KMS-11 (cell line): ENCODE measurements at regions not wholly inside any gene's neighbourhood (a gene's known extent, or its start where the extent isn't known, plus 50 kb on each side); places are given as distances from the start of the nearest gene placed in this dataset.

Experiments used
- H2AFZ ChIP-seq: fragments of 200-600 bp; sonication (generic); 2 replicates; pipeline ENCODE4 v1.6.1; 2016; ENCODE audit warnings: antibody characterized with exemption, mixed run types, low read depth
- H3K27ac ChIP-seq: fragments of 200-600 bp; sonication (generic); 2 replicates; pipeline ENCODE4 v1.6.1; 2016; ENCODE audit warnings: mild to moderate bottlenecking, mixed run types
- H3K27me3 ChIP-seq: fragments of 200-600 bp; sonication (generic); 2 replicates; pipeline ENCODE4 v1.6.1; 2017; ENCODE audit warnings: mild to moderate bottlenecking, low read depth, mixed run types, moderate library complexity; ENCODE audit not compliant: insufficient read depth
- H3K36me3 ChIP-seq: fragments of 200-600 bp; sonication (generic); 2 replicates; pipeline ENCODE4 v1.6.1; 2017; ENCODE audit warnings: mild to moderate bottlenecking, mixed run types; ENCODE audit not compliant: insufficient read depth
- H3K4me1 ChIP-seq: fragments of 200-600 bp; sonication (generic); 2 replicates; pipeline ENCODE4 v1.6.1; 2016; ENCODE audit warnings: mild to moderate bottlenecking, low read depth, mixed run types; ENCODE audit not compliant: poor library complexity, severe bottlenecking
- H3K4me2 ChIP-seq: fragments of 200-600 bp; sonication (generic); 2 replicates; pipeline ENCODE4 v1.7.0; 2016; ENCODE audit warnings: mild to moderate bottlenecking, mixed run types
- H3K4me3 ChIP-seq: fragments of 200-600 bp; sonication (generic); IDR thresholded peaks from 2 replicates; pipeline ENCODE4 v1.6.1; 2017; ENCODE audit warnings: low read depth, low read length, mixed read lengths; ENCODE audit not compliant: insufficient read depth
- H3K79me2 ChIP-seq: fragments of 200-600 bp; sonication (generic); 2 replicates; pipeline ENCODE4 v1.6.1; 2016; ENCODE audit warnings: low read depth, mixed run types; ENCODE audit not compliant: insufficient read depth
- H3K9ac ChIP-seq: fragments of 200-600 bp; sonication (generic); 2 replicates; pipeline ENCODE4 v1.6.1; 2016; ENCODE audit warnings: mild to moderate bottlenecking, mixed run types
- H4K20me1 ChIP-seq: fragments of 200-600 bp; sonication (generic); 2 replicates; pipeline ENCODE4 v1.6.1; 2016; ENCODE audit warnings: mild to moderate bottlenecking, mixed run types; ENCODE audit not compliant: insufficient read depth
- CTCF ChIP-seq: fragments of 200-600 bp; sonication (generic); conservative IDR thresholded peaks from 2 replicates; pipeline ENCODE4 v1.6.1; 2017; ENCODE audit warnings: low read depth, mild to moderate bottlenecking, antibody characterized with exemption, low read length, moderate library complexity, mixed read lengths

DNA sequence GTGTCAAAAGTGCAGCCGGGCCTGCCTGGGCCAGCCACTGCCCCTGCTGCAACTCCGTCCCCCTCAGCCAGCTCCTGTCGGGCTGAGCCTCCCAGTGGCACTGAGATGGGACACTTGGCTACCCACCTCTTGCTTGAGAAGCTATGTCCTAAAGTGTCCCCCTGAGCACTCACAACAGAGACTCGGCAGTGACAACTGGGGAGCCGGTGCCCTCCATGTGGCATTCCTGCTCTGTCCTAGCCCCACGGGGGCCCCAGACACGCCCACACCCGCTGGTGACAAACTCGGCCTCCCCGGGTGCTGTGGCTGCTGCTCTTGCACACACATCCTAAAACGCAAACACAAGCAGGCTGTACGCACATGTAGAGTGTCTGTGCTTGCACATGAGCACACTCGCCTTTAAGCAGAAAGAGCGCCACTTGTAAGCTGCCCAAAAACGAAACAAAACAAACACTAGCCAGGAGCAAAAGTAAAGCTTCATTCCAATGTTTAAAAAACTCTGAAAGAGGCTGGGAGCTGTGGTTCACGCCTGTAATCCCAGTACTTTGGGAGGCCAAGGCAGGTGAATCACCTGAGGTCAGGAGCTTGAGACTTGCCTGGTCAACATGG lies 253.9 kb downstream of the RBFOX3 start:
- peaks cover 97% of the 10 kb centered on the region for H3K27me3 ChIP-seq
- no peaks in the 10 kb centered on the region for H4K20me1 ChIP-seq
- H3K4me3 ChIP-seq = no peak overlapping the region
- TF ChIP-seq CTCF = no peak
- H3K27ac ChIP-seq = no peak overlapping the region
- no peak overlapping the region for H3K9ac ChIP-seq
- no peaks in the 10 kb centered on the region for H3K36me3 ChIP-seq
- H2AFZ ChIP-seq = no peak overlapping the region
- H3K4me1 ChIP-seq = no peaks in the 10 kb centered on the region
- no peaks in the 10 kb centered on the region for H3K79me2 ChIP-seq
- H3K4me2 ChIP-seq = no peak overlapping the region

GRCh38 chr17:79355165-79355564 lies 255.7 kb downstream of the RBFOX3 start:
- Histone ChIP-seq H3K4me2 (no peak overlapping the region), H3K27ac (no peak overlapping the region), H3K4me1 (no peaks in the 10 kb centered on the region), H3K4me3 (no peak overlapping the region), H2AFZ (no peak overlapping the region), H3K9ac (no peak overlapping the region), H3K27me3 (peaks cover 97% of the 10 kb centered on the region), H3K79me2 (no peaks in the 10 kb centered on the region), H3K36me3 (no peaks in the 10 kb centered on the region), H4K20me1 (no peaks in the 10 kb centered on the region)
- TF ChIP-seq CTCF = no peak

DNA sequence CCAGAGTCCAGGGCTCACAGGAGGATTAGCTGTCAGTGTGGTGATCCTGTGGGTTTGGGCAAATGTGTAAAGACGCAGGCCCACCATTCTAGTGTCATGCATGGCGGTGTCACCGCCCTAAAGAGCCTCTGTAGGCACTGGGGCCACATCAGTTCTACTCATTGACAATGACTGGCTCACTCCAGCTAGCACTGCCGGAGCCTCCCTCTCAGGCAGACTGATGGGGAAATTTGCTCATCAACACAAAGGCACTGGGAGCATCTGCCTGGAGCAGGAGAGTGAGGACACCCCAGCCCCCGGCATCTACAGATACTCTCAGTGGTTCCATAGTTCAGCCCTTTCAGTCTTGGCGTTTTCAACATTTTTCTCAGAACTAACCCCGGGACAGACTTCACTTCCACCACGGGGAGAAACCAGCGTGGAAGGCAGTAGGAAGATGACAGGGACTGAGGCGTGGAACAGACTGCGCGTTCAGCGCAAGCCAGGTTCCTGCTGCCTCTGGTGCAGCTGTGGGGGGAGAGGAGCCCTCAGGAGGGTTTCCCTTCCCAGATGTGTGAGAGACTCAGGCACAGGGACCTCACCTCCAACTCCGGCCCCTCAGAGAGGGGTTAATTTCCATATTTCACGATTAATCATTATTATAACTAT lies 256.6 kb downstream of the RBFOX3 start:
- Histone ChIP-seq H3K4me2 (no peak overlapping the region), H3K4me3 (no peak overlapping the region), H3K36me3 (no peaks in the 10 kb centered on the region), H3K79me2 (no peaks in the 10 kb centered on the region), H3K27ac (no peak overlapping the region), H3K9ac (no peak overlapping the region), H3K27me3 (peaks cover 95% of the 10 kb centered on the region), H4K20me1 (no peaks in the 10 kb centered on the region), H3K4me1 (no peaks in the 10 kb centered on the region), H2AFZ (no peak overlapping the region)
- no peak for TF ChIP-seq CTCF

GRCh38 chr17:79353548-79353947 lies 257.3 kb downstream of the RBFOX3 start:
- no peak overlapping the region for H3K4me3 ChIP-seq
- H3K4me2 ChIP-seq = no peak overlapping the region
- no peak overlapping the region for H2AFZ ChIP-seq
- peaks cover 93% of the 10 kb centered on the region for H3K27me3 ChIP-seq
- no peaks in the 10 kb centered on the region for H4K20me1 ChIP-seq
- no peak overlapping the region for H3K9ac ChIP-seq
- no peaks in the 10 kb centered on the region for H3K4me1 ChIP-seq
- no peaks in the 10 kb centered on the region for H3K79me2 ChIP-seq
- no peak overlapping the region for H3K27ac ChIP-seq
- TF ChIP-seq CTCF = no peak
- no peaks in the 10 kb centered on the region for H3K36me3 ChIP-seq
